ENCODE measurements at regions not wholly inside any gene's neighbourhood (a gene's known extent, or its start where the extent isn't known, plus 50 kb on each side); places are given as distances from the start of the nearest gene placed in this dataset.
"Not testable (repeated sequence)": the region's sequence is repeated elsewhere in the genome, so short reads cannot be mapped to it uniquely, and the experiment has no call there.

DNA sequence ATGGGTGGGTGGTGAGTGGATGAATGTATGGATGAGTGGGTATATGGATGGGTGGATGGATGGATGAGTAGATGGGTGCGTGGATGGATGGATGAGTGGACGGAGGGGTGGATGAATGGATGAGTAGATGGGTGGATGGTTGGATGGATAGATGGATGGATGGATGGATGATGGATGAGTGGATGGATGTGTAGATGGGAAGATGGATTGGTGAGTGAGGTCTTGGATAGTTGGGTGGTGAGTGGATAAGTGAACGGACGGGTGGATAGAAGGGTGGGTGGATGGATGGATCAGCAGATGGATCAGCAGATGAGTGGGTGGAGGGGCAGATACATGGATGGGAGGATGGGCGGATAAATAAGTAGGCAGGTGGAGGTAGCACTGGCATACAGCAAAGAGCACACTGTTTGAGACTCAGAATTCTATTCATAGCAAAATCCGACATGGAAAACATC, 163.5 kb downstream of the C9orf50 start:
- no peak for DNase-seq (ENCODE audit: low read depth in 2 of 2)

DNA sequence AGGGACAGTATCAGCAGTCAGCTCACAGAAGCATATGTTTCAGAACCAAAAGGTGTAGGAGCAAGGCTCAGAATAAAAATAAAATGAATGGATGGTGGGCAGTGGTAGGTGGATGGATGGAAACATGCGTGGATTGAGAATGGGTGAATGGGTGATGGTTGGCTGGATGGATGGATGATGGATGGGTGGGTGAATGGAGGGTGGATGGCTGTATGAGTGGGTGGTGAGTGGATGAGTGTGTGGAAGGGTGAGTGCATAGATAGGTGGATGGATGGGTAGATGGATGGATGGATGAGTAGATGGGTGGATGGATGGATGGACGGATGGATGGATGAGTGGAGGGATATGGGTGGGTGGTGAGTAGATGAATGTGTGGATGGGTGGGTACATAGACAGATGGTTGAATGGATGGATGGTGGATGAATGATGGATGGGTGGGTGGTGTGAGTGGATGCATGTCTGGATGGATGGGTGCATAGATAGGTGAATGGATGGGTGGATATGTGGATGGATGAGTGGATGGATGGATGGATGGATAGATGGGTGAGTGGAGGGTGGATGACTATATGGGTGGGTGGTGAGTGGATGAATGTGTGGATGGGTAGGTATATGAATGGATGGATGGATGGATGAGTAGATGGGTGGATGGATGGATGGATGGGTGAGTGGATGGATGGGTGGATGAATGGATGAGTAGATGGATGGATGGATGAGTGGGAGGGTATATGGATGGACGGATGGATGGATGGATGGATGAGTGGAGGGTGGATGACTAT, 164.2 kb downstream of the C9orf50 start:
- no peak for DNase-seq (ENCODE audit: low read depth in 2 of 2)

DNA sequence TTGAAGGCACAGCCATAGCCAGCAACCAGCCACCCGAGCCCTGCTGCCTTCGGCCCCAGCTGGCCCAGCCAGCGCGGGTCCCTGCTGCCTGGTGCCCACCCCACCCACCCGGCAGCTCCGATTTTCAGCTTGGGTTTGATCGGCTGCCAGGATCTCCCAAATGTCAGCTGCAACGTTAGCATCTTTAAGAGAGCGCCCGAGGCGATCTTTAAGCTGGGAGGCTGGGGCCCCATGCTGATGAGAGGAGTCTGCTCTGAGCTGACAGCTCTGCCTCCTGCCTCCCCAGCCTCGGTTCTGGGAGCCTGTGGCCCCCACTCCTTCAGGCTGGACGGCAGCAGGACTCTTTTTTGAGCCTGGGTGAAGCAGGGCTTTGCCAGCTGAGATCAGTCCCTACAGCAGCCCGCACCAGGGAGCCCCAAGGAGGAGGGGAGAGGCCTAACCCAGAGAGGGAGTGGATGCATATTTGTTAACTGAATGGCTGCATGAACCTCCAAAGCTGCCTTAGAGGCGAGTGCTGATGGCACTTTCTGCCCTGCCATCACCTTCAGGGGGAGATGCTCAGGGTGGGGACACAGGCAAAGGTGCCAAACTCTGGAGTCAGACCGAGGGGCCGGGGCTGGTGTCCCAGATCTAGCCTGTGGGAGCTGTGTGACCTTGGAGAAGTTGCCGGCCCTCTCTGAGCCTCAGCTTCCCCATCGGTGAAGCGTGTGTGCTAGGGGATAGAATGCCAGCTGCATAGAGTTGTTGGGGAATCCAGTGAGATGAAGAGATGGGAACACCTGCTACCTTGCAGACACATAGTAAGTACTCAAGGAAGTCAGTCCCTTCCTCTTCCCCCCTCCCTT, 165.5 kb downstream of the C9orf50 start:
- no peak for DNase-seq (ENCODE audit: low read depth in 2 of 2)

DNA sequence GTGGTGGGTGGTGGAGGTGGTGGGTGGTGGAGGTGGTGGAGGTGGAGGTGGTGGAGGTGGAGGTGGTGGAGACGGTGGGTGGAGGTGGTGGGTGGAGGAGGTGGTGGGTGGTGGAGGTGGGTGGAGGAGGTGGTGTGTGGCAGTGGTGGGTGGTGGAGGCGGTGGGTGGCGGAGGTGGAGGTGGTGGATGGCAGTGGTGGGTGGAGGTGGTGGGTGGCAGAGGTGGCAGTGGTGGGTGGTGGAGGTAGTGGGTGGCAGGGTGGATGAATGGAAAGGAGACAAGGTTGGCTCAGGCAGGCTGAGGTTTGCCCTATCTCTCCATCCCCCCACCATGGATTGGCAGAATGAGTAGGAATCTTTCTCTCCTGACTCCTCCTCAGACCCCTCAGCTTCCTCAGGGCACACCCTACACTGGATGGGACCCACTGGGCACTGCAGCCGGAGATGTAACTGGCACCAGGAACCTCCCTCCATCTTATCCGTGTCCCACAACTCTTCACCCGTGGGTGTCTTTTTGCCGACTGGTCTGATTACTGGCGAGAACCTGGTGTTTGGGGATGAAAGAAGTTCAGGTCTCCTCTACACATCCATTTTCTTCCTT, 166.3 kb downstream of the C9orf50 start:
- DNase-seq (ENCODE audit: low read depth in 2 of 2): no peak

DNA sequence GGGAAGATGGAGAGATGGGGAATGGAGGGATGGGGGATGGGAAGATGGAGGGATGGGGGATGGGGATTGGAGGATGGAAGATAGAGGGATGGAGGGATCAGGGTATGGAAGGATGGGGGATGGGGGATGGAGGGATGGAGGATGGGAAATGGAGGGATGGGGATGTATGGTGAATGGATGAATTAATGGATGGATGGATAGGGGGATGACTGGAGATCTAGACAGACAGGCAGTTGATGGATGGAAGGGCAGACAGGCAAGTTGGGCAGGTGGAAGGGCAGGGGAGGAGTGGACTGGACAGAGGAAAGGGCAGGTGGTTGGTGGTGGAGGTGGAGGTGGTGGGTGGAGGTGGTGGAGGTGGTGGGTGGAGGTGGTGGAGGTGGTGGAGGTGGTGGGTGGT, 167.2 kb downstream of the C9orf50 start:
- no peak for DNase-seq (ENCODE audit: low read depth in 2 of 2)

DNA sequence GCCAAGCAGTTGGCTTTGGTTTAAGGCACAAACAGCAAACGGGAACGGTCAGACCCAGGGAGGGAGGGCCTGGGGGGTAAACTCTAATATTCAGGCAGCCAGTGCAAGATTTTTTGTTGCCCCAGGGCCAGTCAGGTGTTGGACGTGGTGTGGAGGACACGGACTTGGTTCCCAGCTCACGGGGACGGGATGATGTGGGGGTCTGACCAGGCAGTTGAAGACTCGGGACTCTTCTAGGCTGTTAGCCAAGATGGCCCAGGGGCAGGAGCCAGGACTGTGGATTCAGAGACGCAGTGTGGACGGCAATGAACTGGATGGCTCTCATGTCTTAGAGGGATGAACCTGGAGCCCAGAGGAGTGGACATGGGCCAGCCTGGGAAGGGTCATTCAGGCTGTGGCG, 169.2 kb downstream of the C9orf50 start:
- DNase-seq (ENCODE audit: low read depth in 2 of 2): no peak

DNA sequence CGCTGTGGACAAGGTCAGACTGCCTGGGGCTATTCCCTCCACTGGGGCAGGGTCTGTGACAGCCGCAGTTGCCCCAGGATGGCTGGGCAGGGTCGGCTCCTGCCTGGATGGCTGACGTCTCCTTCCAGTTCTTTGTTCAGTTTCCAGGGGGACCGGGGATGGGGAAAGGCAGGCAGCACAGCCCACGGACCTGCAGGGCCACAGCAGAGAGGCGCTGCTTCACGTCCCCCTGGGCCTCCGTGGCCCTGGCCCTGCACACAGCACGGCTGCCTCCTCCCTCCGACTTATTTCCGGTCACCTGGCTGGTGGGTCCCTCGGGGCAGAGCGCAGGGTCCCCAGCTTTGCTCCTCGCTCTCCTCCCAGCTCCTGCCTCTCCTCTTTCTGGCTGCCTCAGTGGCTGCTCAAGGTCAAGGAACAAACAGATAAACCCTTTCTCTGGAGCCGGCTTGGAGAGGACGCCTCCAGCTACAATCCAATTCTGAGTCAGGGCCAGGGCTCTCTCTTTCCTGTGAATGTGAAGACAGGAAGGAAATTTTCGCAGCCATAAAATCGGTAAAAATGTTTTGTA, 169.7 kb downstream of the C9orf50 start:
- DNase-seq (ENCODE audit: low read depth in 2 of 2): no peak

DNA sequence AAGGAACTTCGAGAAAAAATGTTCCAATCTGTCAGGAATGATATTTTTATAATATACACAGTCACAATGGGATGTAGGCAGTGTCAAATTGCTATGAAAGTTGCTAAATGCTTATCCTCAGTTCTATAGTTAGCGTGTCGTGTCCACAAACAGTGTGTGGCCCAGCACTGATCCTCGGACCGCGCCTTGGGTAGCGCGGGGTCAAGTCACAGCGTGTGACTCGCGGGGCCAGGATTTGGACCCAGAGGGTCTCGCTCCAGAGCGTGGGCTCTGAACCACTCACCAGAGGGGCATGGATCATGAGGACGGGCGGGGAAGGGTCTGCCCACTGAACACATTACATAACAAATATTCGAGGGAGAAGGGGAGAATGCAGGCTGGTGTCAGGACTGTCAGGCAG, 171.8 kb downstream of the C9orf50 start:
- DNase-seq (ENCODE audit: low read depth in 2 of 2): no peak

DNA sequence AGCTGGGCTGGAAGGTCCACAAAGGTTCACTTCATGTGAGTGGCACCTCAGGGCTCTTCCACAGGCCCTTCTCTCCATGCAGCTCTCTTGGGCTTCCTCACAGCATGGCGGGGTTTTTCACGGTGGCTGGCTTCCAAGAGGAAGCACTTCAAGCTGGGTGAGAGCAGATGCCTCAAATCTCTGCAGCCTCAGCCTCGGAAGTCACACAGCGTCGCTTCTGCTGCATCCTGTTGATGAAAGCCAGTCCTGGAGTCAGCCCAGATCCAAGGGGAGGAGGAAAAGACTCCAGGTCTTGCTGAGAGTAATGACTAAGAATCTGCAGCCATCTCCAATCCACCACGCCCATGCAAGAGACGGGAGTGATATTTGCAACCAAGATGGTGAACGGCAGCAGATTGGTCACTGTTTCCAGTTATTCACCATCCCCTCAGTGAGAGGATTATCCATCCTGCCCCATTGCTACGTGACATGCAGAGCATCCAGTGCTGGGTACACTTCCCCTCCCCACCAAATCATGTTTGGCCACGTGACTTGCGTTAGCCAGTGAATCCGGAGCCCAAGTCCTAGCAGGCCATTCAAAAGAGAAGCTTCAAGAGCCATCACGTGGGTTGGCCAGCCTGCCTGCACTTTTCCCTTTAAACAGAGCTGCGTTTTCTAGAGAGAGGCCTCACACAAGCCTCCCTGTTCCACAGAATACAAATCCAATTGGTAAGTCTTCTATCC, 173.9 kb downstream of the C9orf50 start:
- no peak for DNase-seq (ENCODE audit: low read depth in 2 of 2)

DNA sequence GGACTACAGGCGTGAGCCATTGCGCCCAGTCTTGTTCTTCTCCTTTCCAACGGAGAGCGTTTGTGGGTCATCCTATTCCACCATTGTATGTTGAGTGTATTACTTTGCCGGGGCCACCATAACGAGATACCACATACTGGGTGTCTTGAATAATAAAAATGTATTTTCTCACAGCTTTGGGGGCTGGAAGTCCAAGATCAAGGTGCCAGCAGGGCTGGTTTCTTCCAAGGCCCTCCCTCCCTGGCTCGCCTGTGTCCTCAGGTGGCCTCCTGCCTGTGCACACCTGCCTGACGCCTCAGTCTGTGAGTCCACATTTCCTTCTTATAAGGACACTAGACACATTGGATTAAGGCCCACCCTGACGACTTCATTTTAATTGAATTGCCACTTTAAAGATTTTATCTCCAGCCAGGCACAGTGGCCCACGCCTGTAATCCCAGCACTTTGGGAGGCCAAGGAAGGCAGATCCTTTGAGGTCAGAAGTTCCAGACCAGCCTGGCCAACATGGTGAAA, 175.1 kb downstream of the C9orf50 start:
- DNase-seq (ENCODE audit: low read depth in 2 of 2): no peak

DNA sequence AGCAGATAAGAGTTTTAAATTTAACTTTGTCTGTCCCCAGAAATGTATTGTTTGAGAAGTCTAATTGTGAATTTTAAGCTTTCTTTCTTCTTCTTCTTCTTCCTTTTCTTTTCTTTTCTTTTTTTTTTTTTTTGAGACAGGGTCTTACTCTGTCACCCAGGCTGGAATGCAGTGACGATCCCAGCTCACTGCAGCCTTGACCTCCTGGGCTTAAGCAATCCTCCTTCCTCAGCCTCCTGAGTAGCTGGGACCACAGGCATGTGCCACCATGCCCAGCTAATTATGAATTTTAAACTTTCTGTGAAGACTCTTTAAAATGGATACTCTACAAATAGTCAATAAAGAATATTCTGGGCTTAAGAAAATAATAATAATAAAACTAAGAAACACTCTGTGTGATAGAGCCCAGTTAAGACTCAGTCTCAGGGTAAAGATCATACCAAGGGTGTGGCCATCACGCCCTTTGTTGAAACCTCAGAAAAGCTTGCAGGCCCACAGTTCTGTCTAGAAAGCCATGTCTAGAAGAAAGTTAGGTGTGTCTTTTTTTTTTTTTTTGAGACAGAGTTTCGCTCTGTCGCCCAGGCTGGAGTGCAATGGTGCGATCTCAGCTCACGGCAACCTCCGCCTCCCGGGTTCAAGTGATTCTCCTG, 177.3 kb downstream of the C9orf50 start:
- DNase-seq (ENCODE audit: low read depth in 2 of 2): not testable (repeated sequence)

DNA sequence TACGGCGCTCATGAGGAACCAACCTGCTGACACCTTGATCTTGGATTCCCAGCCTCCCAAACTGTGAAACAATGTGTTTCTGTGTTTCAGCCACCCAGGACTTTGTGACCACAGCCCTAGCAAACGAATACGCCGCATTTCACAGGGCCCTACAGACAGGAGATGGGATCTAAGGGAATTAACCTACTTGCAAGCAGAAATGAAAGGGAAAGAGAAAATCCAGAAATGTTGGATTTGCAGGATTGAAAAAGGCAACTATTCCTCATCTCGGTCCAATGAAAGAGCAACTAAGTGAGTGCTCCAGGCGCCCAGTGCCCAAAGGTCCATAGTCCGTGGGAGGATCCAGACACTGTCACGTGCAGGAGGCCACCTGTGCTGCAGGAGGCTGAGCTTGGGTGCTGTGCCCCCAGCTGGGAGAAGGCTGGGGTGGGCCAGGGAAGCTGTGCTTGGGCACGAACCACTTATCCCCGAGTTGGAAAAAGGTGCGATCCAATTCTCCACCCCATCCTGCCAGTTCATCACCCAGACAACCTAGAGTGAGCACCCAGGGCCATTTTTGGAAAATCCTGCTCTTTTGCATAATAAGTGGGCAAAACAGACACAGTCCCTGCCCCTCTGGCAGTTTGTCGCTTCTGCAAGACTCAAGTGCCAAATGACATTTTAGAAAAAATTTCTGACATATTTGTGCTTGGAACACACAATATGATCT, 177.9 kb downstream of the C9orf50 start:
- DNase-seq (ENCODE audit: low read depth in 2 of 2): no peak

DNA sequence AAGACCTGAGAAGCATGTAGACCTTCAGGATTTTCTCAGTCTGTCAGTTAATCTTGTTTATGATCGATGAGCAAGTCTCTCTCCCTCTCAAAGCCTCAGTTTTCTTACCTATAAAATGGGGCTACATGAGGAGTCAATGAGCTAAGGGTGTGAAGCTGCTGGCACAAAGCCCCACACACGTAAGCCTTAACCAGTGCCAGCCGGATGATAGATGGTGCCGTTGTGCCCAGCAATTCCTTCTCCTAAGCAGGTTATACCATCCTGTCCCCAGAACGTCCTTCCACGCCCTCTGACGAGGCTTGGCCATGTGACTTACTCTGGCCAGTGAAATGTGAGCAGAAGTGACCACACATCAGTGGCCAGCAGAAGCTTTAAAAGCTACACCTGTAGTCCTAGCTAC, 179.0 kb downstream of the C9orf50 start:
- no peak for DNase-seq (ENCODE audit: low read depth in 2 of 2)

DNA sequence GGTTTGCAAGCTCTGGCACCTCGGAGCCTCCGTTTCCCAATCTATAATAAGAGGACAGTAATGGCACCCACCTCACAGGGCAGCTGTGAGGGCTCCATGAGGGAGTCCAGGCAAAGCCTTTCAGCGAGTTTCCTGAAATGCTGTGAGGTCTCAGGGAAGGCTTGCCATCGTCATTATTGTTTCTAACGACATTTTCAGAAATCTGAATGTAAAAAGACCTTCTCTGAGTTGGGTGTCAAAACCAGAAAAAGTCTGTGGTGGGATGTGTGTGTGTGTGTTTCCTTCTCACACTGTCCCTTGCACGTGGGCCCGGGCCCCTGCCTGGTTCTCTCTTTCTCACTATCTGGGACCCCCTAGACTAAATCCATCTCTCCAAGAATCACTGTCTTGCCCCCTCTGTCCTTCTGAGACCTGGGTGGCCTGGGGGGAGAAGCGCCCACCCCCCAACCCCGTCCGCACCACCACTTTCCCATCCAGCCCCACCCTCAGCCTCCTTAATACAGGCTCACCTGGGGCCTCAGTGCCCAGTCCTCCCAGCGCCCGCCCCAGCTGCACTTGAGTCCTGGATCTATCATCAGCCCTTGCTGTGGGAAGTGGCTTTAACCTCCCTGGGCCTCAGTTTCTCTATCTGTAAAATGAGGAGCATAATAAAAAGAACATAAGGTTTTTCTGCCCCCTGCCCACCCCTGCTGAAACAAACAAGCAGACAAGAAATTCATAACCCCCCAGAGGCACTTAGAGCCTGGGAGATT, 180.3 kb downstream of the C9orf50 start:
- DNase-seq (ENCODE audit: low read depth in 2 of 2): no peak

DNA sequence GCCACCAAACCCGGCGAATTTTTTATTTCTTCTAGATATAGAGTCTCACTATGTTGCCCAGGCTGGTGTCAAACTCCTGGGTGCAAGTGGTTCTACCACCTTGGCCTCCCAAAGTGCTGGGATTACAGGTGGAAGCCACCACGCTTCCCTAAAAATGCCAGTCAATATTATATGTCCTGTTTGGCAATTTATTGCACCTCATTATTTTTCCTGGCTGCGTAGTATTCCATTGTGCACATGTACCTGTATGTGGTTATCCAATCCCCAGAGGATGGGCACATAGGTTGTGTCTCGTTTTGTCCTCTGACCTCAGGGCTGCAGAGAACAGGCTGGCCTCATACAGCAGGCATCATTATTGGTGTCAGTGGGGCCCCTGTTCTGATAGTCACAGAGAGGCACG, 181.7 kb downstream of the C9orf50 start:
- DNase-seq (ENCODE audit: low read depth in 2 of 2): no peak

DNA sequence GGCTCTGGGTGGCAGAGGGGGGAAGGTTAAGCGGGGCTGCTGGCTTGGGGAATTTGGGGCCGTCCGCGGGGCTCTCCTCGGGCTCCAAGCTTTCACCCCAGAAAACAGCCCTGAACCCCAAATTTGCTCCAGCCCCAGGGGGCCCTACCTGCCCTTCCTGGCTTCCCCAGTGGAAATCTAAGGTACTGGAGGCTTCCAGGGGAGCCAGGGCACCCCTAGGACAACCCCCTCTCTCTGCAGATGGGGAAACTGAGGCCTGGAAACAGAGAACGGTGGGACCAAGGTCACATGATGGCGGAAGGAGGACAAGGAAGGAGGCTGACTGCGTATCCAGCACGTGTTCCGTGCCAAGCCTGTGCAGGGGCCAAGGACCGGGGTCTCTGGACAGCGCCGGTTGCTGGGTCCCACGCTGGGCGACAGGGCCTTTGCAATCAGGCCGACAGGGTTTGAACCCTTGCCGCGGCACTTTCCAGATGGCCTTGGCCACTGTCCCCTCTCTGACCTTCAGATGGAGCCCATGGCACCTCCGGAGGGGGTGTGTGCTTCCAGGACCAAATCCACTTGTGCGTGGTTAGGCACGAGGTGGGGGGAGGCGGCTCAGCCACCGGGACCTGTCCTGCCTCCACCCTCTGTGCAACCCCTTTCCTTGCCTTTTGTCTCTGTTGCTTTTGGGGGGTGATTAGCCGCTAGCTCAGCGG, 183.1 kb downstream of the C9orf50 start:
- no peak for DNase-seq (ENCODE audit: low read depth in 2 of 2)

DNA sequence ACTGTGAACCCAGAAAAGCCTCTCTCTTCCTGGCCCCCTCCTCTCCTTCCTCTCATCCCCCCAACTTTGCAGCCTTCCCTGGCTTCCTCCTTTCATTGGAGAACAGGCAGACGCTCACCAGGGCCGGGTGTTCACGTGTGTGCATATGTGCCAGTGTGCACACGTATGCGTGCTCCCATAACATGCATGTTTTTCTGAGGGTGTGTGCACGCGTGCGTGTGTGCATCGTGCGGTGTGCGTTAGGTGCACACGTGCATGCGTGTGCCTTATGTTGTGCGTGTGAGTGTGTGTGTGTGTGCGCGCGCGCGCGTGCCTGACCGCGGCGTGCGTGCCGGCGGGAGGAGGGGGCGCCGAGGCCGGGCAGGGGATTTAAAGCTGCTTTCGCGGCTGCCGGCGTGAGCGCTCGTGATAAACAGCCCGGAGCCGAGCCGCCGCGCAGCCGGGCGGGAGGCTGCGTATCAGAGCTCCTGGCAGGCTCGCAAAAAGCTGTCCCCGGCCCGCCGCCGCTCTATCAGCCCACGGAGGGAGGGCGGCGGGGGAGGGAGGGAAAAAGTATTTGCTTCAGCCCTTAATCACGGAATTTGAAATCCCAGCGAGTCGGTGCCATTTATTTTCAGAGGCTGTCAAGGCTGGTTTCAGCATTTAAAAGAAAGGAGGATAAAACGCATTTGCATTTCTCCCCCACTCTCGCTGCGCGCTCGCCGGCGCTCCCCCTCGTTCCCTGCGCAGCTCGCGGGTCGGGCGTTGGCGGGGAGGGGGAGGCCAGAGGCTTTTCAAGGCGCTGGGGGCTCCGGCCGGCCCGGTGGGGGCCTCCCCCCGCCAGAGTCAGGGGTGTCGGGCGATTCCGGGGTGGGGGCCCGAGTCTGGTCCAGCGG, 183.9 kb downstream of the C9orf50 start:
- no peak for DNase-seq (ENCODE audit: low read depth in 2 of 2)

All from stimulated activated CD4-positive, alpha-beta T cell treated with anti-CD3 and anti-CD28 coated beads, Interleukin-15, amount 100 ng/mL, for 48 hours (primary cell).